Right cardiac atrium (tissue), 5 donors: ENCODE measurements at regions not wholly inside any gene's neighbourhood (a gene's known extent, or its start where the extent isn't known, plus 50 kb on each side); places are given as distances from the start of the nearest gene placed in this dataset.
A peak's percentile ranks its signal among the peaks of the same experiment; 100 is the strongest.

Experiments used
- ATAC-seq, 2 donors: fragments of 200-7000 bp; cut with Tn5 transposase; one replicate each; pipeline versions ENCODE4 v1.8.0 to v1.9.1; 2020; ENCODE audit warnings: moderate library complexity in 2 of 2, mild to moderate bottlenecking in 1 of 2
- DNase-seq, 3 donors: peaks; one replicate each; pipeline ENCODE4 v3.0.0-alpha.2; 2020
- H3K27ac ChIP-seq: one replicate; pipeline ENCODE4 v1.5.1; 2013; ENCODE audit warnings: mild to moderate bottlenecking, low read length, control low read depth, moderate library complexity
- H3K27me3 ChIP-seq: one replicate; pipeline ENCODE4 v1.6.1; 2013; ENCODE audit not compliant: control insufficient read depth, insufficient read depth
- H3K4me1 ChIP-seq: one replicate; pipeline ENCODE4 v1.6.1; 2013; ENCODE audit warnings: low read length; ENCODE audit not compliant: control insufficient read depth, insufficient read depth
- H3K4me3 ChIP-seq: one replicate; pipeline ENCODE4 v1.5.1; 2013; ENCODE audit warnings: low read length, control low read depth
- H3K9me3 ChIP-seq: one replicate; pipeline ENCODE4 v1.6.1; 2013; ENCODE audit warnings: low read length; ENCODE audit not compliant: control insufficient read depth
- WGBS: extraction: QIAGEN DNeasy Blood & Tissue Kit; methylation state at CpG from one replicate; pipeline ENCODE4 v1.1.7; 2013; 5-methylcytosine and 5-hydroxymethylcytosine counted together
- intact Hi-C, 4 donors: fragments of 100-400 bp; cut with DNase I; formaldehyde crosslinking; loops; one replicate each; pipeline versions ENCODE4 v1.11.0 to v1.14.0; 2022 to 2023
- donor health status: healthy with polysubstance abuse.
- donor health status: DM: no; HTN: yes; CAD: no.
- donor health status: DM: no; HTN: no; CAD: no.
- donor health status: DM: no; HTN: yes; CAD: no; lungs with severe emphysema.
- donor health status: DM: yes; HTN: yes; CAD: no.

- 74% methylated on average over 2 of the region's 2 CpGs for WGBS
- Histone ChIP-seq H3K27ac (no peak overlapping the region), H3K4me1 (peaks cover 2% of the 10 kb centered on the region), H3K4me3 (no peak overlapping the region), H3K27me3 (no peaks in the 10 kb centered on the region), H3K9me3 (no peaks in the 10 kb centered on the region)
- ATAC-seq: no peak
- intact Hi-C loops: loop anchor here in 1 of 4 donors (10.0 kb wide), 1 partner anchor 140 kb away; the partner anchor contains the start of gene RBMS1
- DNase-seq: no peak
Observed at GRCh38 chr2:160634436-160634835, 140.8 kb upstream of the RBMS1 start.

- Histone ChIP-seq H3K27me3 (no peaks in the 10 kb centered on the region), H3K27ac (no peak overlapping the region), H3K4me3 (no peak overlapping the region), H3K4me1 (peaks cover 2% of the 10 kb centered on the region), H3K9me3 (no peaks in the 10 kb centered on the region)
- intact Hi-C loops: loop anchor here in 1 of 4 donors (10.0 kb wide), 1 partner anchor 141 kb away; the partner anchor contains the start of gene RBMS1
- 5% methylated on average over 2 of the region's 2 CpGs for WGBS
- ATAC-seq (peak; percentile 91), DNase-seq (peak; percentile 36 to 62 (median 40))
Observed at GRCh38 chr2:160635488-160635887, 141.9 kb upstream of the RBMS1 start.

GRCh38 chr2:160639472-160639871 is 145.9 kb upstream of the RBMS1 start:
- intact Hi-C loops: loop anchor here in 1 of 4 donors (10.0 kb wide), 1 partner anchor 145 kb away; the partner anchor contains the start of gene RBMS1
- no peaks in the 10 kb centered on the region for H3K9me3 ChIP-seq
- H3K4me1 ChIP-seq: peaks cover 2% of the 10 kb centered on the region
- H3K27ac ChIP-seq: no peak overlapping the region
- no peak for ATAC-seq
- H3K4me3 ChIP-seq: no peak overlapping the region
- no peaks in the 10 kb centered on the region for H3K27me3 ChIP-seq
- DNase-seq: no peak

- no peak for ATAC-seq
- intact Hi-C loops: no loop called here
- no peak overlapping the region for H3K4me3 ChIP-seq
- H3K27me3 ChIP-seq: no peaks in the 10 kb centered on the region
- no peaks in the 10 kb centered on the region for H3K9me3 ChIP-seq
- WGBS: 80% methylated on average over 6 of the region's 6 CpGs
- no peak for DNase-seq
- no peak overlapping the region for H3K27ac ChIP-seq
- H3K4me1 ChIP-seq: peaks cover under 1% of the 10 kb centered on the region
Observed at GRCh38 chr2:160646684-160647444, 153.3 kb upstream of the RBMS1 start.

GRCh38 chr2:160647967-160648685 is 154.5 kb upstream of the RBMS1 start:
- Histone ChIP-seq H3K9me3 (no peaks in the 10 kb centered on the region), H3K27ac (no peak overlapping the region), H3K4me3 (no peak overlapping the region), H3K27me3 (no peaks in the 10 kb centered on the region), H3K4me1 (peaks cover 8% of the 10 kb centered on the region)
- ATAC-seq (peak; percentile 36 to 39), DNase-seq (peak in 2 of 3 donors; percentile 37 to 59)
- intact Hi-C loops: no loop called here
- WGBS: 79% methylated on average over 33 of the region's 33 CpGs

- H3K4me3 ChIP-seq: no peak overlapping the region
- peaks cover 8% of the 10 kb centered on the region for H3K4me1 ChIP-seq
- H3K27ac ChIP-seq: no peak overlapping the region
- H3K27me3 ChIP-seq: no peaks in the 10 kb centered on the region
- intact Hi-C loops: no loop called here
- H3K9me3 ChIP-seq: no peaks in the 10 kb centered on the region
- ATAC-seq: no peak
- WGBS: over 99% methylated on average over 12 of the region's 12 CpGs
- peak in 1 of 3 donors; percentile 32 for DNase-seq
Observed at GRCh38 chr2:160649698-160650097, 156.1 kb upstream of the RBMS1 start.

GRCh38 chr2:160650196-160651118 is 156.8 kb upstream of the RBMS1 start:
- no peak overlapping the region for H3K4me3 ChIP-seq
- DNase-seq (no peak), ATAC-seq (no peak)
- no peak overlapping the region for H3K27ac ChIP-seq
- 70% methylated on average over 3 of the region's 3 CpGs for WGBS
- intact Hi-C loops: no loop called here
- H3K27me3 ChIP-seq: no peaks in the 10 kb centered on the region
- peaks cover 8% of the 10 kb centered on the region for H3K4me1 ChIP-seq
- no peaks in the 10 kb centered on the region for H3K9me3 ChIP-seq

GRCh38 chr2:160651416-160652200 is 158.0 kb upstream of the RBMS1 start:
- no peak for DNase-seq
- Histone ChIP-seq H3K27me3 (no peaks in the 10 kb centered on the region), H3K9me3 (no peaks in the 10 kb centered on the region), H3K4me1 (peaks cover 8% of the 10 kb centered on the region), H3K27ac (no peak overlapping the region), H3K4me3 (no peak overlapping the region)
- intact Hi-C loops: no loop called here
- 49% methylated on average over 4 of the region's 4 CpGs for WGBS
- ATAC-seq: peak in 1 of 2 donors; percentile 41

GRCh38 chr2:160652236-160652635 is 158.6 kb upstream of the RBMS1 start:
- intact Hi-C loops: no loop called here
- 45% methylated on average over 5 of the region's 5 CpGs for WGBS
- Histone ChIP-seq H3K4me3 (no peak overlapping the region), H3K4me1 (peaks cover 8% of the 10 kb centered on the region), H3K27ac (no peak overlapping the region), H3K27me3 (no peaks in the 10 kb centered on the region), H3K9me3 (no peaks in the 10 kb centered on the region)
- DNase-seq (peak in 1 of 3 donors; percentile 76), ATAC-seq (peak; percentile 70)

GRCh38 chr2:160657196-160657595 is 163.6 kb upstream of the RBMS1 start:
- 30% methylated on average over 1 of the region's 1 CpG for WGBS
- Histone ChIP-seq H3K27ac (peak overlapping the region; percentile 17), H3K4me1 (peaks cover 4% of the 10 kb centered on the region), H3K4me3 (no peak overlapping the region), H3K27me3 (no peaks in the 10 kb centered on the region), H3K9me3 (no peaks in the 10 kb centered on the region)
- intact Hi-C loops: no loop called here
- ATAC-seq (peak; percentile 49 to 69), DNase-seq (no peak)
